HG02885 (cell line): ENCODE measurements at regions not wholly inside any gene's neighbourhood (a gene's known extent, or its start where the extent isn't known, plus 50 kb on each side); places are given as distances from the start of the nearest gene placed in this dataset.

ENCODE experiments used
- ATAC-seq: cut with Tn5 transposase; IDR thresholded peaks from one replicate; pipeline ENCODE4 v1.9.1; 2021; ENCODE audit warnings: mild to moderate bottlenecking; ENCODE audit not compliant: unreplicated experiment, poor library complexity

- ATAC-seq: no peak
Measured at GRCh38 chr3:186414735-186415419, 52.8 kb upstream of the DGKG start.

- ATAC-seq: peak; percentile 65
Measured at GRCh38 chr3:186413615-186414415, 51.8 kb upstream of the DGKG start.

GRCh38 chr3:186411994-186412393 lies 50.0 kb upstream of the DGKG start:
- no peak for ATAC-seq
